ENCODE measurements at regions not wholly inside any gene's neighbourhood (a gene's known extent, or its start where the extent isn't known, plus 50 kb on each side); places are given as distances from the start of the nearest gene placed in this dataset.

DNA sequence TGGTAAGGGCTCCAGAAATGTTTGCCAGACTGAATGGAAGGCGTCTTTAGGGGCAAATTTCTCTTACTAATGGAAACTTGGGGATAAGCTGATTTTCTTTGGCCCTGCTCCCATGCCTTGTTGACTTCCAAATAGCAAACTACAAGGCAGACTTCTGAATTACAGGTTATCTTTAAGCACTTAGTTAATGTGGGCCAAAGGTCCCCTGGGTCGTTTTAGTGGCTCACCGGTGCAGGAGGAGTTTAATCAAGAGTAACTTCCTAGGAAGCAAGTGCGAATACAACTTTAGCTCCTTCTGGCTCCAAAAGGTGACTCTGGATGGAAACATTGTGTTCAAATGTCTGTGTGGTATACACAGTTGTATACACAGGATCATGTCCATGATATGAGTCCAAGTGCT lies 323.6 kb downstream of the SLITRK2 start:
- TF ChIP-seq, protein P1, sequence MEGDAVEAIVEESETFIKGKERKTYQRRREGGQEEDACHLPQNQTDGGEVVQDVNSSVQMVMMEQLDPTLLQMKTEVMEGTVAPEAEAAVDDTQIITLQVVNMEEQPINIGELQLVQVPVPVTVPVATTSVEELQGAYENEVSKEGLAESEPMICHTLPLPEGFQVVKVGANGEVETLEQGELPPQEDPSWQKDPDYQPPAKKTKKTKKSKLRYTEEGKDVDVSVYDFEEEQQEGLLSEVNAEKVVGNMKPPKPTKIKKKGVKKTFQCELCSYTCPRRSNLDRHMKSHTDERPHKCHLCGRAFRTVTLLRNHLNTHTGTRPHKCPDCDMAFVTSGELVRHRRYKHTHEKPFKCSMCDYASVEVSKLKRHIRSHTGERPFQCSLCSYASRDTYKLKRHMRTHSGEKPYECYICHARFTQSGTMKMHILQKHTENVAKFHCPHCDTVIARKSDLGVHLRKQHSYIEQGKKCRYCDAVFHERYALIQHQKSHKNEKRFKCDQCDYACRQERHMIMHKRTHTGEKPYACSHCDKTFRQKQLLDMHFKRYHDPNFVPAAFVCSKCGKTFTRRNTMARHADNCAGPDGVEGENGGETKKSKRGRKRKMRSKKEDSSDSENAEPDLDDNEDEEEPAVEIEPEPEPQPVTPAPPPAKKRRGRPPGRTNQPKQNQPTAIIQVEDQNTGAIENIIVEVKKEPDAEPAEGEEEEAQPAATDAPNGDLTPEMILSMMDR (IDR thresholded peaks at IDR 0.05) = no peak
- no peak for TF ChIP-seq POLR2A (IDR thresholded peaks at IDR 0.05)
